Neural progenitor cell (in vitro differentiated cells): ENCODE measurements at regions not wholly inside any gene's neighbourhood (a gene's known extent, or its start where the extent isn't known, plus 50 kb on each side); places are given as distances from the start of the nearest gene placed in this dataset.

Source experiments
- CTCF ChIP-seq: fragments of 200-600 bp; sonication (generic); IDR thresholded peaks from 2 replicates; pipeline ENCODE4 v1.5.1; 2017; ENCODE audit warnings: antibody characterized with exemption, mild to moderate bottlenecking
- EZH2 ChIP-seq: fragments of 200-600 bp; sonication (generic); IDR thresholded peaks from 2 replicates; pipeline ENCODE4 v1.6.1; 2017; ENCODE audit warnings: antibody characterized with exemption, mild to moderate bottlenecking, moderate library complexity

- no peak for TF ChIP-seq EZH2
- no peak for TF ChIP-seq CTCF
Observed at GRCh38 chr3:8355346-8355745, 146.3 kb upstream of the LMCD1 start.
